Neuron (in vitro differentiated cells): ENCODE measurements at regions not wholly inside any gene's neighbourhood (a gene's known extent, or its start where the extent isn't known, plus 50 kb on each side); places are given as distances from the start of the nearest gene placed in this dataset.
A peak's percentile ranks its signal among the peaks of the same experiment; 100 is the strongest.

ENCODE experiments used
- H2AFZ ChIP-seq: one replicate; pipeline ENCODE4 v1.6.1; 2013; ENCODE audit warnings: low read depth, mild to moderate bottlenecking, inconsistent platforms, low read length, moderate library complexity
- H3K27me3 ChIP-seq: one replicate; pipeline ENCODE4 v1.6.1; 2013; ENCODE audit warnings: low read length; ENCODE audit not compliant: insufficient read depth
- H3K36me3 ChIP-seq: one replicate; pipeline ENCODE4 v1.6.1; 2013; ENCODE audit warnings: low read length; ENCODE audit not compliant: insufficient read depth
- H3K4me1 ChIP-seq: one replicate; pipeline ENCODE4 v1.6.1; 2013; ENCODE audit warnings: low read length; ENCODE audit not compliant: insufficient read depth
- H3K4me3 ChIP-seq: 2 replicates; pipeline ENCODE4 v1.5.1; 2013; ENCODE audit warnings: mild to moderate bottlenecking, low read length, moderate library complexity
- H3K9me3 ChIP-seq: one replicate; pipeline ENCODE4 v1.6.1; 2013; ENCODE audit warnings: low read length

DNA sequence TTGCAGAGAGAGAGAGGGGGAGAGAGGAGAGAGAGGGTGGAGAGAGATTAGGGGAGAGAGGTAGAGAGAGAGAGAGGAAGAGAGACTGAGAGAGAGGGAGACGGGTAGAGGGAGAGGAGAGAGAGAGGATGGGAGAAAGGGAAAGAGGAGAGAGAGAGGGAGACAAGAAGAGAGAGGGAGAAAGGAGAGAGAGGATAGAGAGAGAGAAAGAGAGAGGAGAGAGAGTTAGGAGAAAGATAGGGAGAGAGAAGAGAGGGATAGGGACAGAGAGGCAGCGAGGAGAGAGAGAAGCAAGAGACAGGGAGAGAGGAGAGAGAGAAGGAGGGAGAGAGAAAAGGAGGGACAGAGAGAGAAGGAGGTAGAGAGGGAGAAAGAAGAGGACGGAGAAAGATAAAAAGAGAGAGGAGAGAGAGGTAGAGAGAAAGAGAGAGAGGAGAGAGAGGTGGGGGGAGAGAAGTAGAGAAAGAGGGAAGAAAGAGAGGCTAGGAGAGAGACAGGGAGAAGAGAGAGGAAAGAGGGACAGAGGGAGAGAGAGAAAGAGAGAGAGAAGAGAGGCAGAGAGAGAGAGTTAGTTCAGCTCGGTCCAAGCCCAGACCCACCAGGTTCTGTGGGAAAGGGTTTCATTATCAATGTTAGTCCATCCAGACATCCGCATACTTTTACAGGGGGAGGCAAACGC lies 399.3 kb downstream of the ZSWIM6 start:
- H3K36me3 ChIP-seq: no peaks in the 10 kb centered on the region
- peak overlapping the region; percentile 47 for H3K4me3 ChIP-seq
- H3K27me3 ChIP-seq: no peaks in the 10 kb centered on the region
- H3K4me1 ChIP-seq: peaks cover 66% of the 10 kb centered on the region
- peak overlapping the region; percentile 20 for H2AFZ ChIP-seq
- no peaks in the 10 kb centered on the region for H3K9me3 ChIP-seq

DNA sequence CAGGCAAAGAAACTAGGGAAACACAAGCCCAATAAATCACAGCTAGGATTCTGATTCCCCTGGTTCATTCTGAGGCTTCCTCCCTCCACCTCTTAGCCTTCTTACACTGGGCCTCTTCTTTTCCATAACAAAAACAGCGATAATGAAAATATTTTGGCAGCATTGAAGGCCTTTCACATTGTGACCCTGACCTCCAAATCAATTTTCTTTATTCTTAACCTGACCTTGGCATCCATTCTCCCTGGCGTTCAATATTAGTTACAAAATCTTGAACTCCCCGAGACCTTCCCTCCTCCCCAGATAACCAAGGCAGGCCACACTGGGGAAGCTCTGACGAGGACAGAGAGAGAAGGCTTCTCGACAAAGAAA lies 399.9 kb downstream of the ZSWIM6 start:
- peak overlapping the region; percentile 20 for H2AFZ ChIP-seq
- H3K27me3 ChIP-seq: no peaks in the 10 kb centered on the region
- peaks cover 70% of the 10 kb centered on the region for H3K4me1 ChIP-seq
- H3K4me3 ChIP-seq: peak overlapping the region; percentile 47
- no peaks in the 10 kb centered on the region for H3K9me3 ChIP-seq
- H3K36me3 ChIP-seq: no peaks in the 10 kb centered on the region

GRCh38 chr5:61732369-61732768 lies 400.3 kb downstream of the ZSWIM6 start:
- peaks cover 74% of the 10 kb centered on the region for H3K4me1 ChIP-seq

DNA sequence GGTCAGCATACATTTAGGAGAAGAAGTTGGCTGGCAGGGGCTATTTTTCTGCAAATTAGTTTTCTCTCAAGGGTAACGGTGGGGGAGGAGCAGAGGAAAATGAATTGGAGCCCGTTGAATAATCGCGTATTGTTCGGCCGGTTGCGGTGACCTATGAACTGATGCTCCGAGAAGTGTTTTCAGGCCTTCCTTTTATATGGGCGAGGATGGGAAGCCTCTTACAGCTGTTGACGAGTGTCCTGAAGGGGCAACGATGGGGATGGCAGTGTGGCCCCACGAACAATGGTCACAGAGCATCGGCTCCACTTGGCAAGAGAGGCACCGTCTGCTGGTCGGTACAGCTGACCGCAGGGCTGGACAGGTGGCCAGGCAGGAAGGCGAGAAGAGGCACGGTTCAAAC lies 400.7 kb downstream of the ZSWIM6 start:
- H3K9me3 ChIP-seq: no peaks in the 10 kb centered on the region
- H3K36me3 ChIP-seq: no peaks in the 10 kb centered on the region
- H3K4me1 ChIP-seq: peaks cover 78% of the 10 kb centered on the region
- peak overlapping the region; percentile 20 for H2AFZ ChIP-seq
- H3K27me3 ChIP-seq: no peaks in the 10 kb centered on the region
- H3K4me3 ChIP-seq: peak overlapping the region; percentile 47

More at GRCh38 chr5:61732369-61732768, 400.3 kb downstream of the ZSWIM6 start:
- Histone ChIP-seq H3K4me3 (peak overlapping the region; percentile 47), H2AFZ (peak overlapping the region; percentile 20), H3K36me3 (no peaks in the 10 kb centered on the region), H3K9me3 (no peaks in the 10 kb centered on the region), H3K27me3 (no peaks in the 10 kb centered on the region)

GRCh38 chr5:61734001-61734400 lies 401.9 kb downstream of the ZSWIM6 start:
- Histone ChIP-seq H3K4me1 (peaks cover 84% of the 10 kb centered on the region), H3K36me3 (no peaks in the 10 kb centered on the region), H2AFZ (no peak overlapping the region), H3K4me3 (no peak overlapping the region), H3K27me3 (no peaks in the 10 kb centered on the region), H3K9me3 (no peaks in the 10 kb centered on the region)

DNA sequence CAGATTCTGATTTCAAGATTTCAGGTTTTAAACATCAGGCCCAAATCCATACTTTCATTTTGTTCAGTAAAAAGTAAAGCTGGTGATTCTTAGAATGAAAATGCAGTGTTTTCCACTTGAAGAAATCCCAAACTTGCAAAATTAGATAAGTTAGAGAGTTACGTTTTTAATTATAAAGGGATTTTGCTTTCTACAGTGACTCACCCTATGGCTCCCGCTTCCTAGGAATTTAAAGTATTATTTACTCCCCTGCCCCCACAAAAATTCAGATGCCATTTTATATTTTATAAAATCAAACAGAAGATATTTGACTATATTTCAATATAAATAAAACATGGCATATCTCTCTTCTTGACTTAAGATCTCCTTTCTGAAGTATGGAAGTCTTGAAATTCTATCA lies 402.9 kb downstream of the ZSWIM6 start:
- no peak overlapping the region for H2AFZ ChIP-seq
- H3K4me1 ChIP-seq: peaks cover 90% of the 10 kb centered on the region
- H3K27me3 ChIP-seq: no peaks in the 10 kb centered on the region
- no peak overlapping the region for H3K4me3 ChIP-seq
- no peaks in the 10 kb centered on the region for H3K9me3 ChIP-seq
- H3K36me3 ChIP-seq: no peaks in the 10 kb centered on the region

DNA sequence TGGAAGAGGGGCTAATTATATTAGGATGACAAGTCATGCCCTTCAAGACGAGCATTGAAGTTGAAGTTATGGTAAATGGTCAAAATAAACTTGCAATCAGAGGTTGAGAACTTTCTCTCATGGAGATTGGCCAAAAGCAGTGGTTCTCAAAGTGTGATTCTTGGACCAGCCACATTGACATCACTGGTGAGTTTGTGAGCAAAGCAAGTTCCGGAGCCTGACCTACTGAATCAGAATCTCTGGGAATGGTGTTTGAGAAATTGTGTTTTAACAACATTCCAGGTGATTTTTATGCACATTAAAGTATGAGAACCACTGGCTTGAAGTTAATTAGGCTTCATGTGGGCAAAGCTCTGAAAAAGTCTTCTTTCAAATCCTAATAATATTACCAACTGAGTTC lies 403.5 kb downstream of the ZSWIM6 start:
- H3K4me1 ChIP-seq: peaks cover 85% of the 10 kb centered on the region

DNA sequence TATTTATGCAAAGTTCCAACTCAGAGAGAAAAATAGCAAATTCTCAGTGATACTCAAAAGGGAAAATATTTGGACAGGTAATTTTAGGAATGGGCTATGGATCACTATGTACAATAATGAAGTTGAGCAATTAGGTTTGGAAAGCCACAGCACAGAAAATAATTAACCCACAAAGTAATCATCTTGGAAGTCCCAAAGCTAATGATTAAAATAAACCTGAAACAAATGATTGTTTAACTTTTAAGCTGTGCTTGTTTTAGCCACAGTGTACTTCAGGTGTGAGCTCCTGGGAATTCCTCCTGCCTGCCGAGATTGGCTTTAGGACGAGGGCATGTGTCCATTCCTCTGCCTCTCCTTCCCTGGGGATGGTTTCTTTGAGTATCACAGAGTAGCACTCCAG lies 403.9 kb downstream of the ZSWIM6 start:
- Histone ChIP-seq H3K27me3 (no peaks in the 10 kb centered on the region), H2AFZ (peak overlapping the region; percentile 14), H3K36me3 (no peaks in the 10 kb centered on the region), H3K4me3 (peak overlapping the region; percentile 16), H3K4me1 (peaks cover 81% of the 10 kb centered on the region), H3K9me3 (no peaks in the 10 kb centered on the region)

More for the DNA sequence above, 403.5 kb downstream of the ZSWIM6 start:
- H3K27me3 ChIP-seq: no peaks in the 10 kb centered on the region
- H3K4me3 ChIP-seq: no peak overlapping the region
- no peaks in the 10 kb centered on the region for H3K9me3 ChIP-seq
- no peaks in the 10 kb centered on the region for H3K36me3 ChIP-seq
- no peak overlapping the region for H2AFZ ChIP-seq

DNA sequence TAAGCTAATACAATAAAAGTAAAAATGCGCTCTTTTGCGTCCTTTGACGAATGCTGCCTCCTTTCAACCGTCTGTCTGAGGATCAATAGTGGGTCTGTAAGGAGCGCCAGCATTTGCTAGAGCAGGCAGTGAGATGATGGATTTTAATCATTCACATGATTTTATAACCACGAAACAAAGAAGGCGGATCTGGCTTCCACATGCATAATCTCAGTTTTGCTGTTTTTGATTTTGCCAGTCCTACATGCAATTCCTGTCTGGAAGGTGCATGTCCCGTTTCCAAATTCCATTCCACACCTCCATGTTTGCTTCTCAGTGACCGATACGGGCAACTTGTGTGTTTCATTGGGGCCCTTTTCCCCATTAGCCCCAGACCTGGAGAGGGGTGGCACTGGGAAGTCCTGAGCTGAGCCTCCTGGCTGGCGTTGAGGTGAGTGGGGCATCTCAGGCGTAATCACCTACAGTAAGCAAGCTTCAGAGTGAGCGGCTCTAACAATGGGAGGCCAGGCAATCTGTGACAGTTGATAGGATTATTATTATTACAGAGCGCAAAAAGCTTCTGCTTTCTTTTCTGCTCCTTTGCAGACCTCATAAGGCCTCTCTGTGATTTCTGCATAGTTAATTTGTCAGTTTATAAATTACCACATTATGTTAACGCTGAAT lies 405.4 kb downstream of the ZSWIM6 start:
- H3K4me1 ChIP-seq: peaks cover 66% of the 10 kb centered on the region
- H3K27me3 ChIP-seq: no peaks in the 10 kb centered on the region
- H3K4me3 ChIP-seq: no peak overlapping the region
- H3K36me3 ChIP-seq: no peaks in the 10 kb centered on the region
- H3K9me3 ChIP-seq: no peaks in the 10 kb centered on the region
- no peak overlapping the region for H2AFZ ChIP-seq

GRCh38 chr5:61737964-61738340 lies 405.9 kb downstream of the ZSWIM6 start:
- H3K27me3 ChIP-seq: no peaks in the 10 kb centered on the region
- peaks cover 64% of the 10 kb centered on the region for H3K4me1 ChIP-seq
- no peak overlapping the region for H2AFZ ChIP-seq
- no peaks in the 10 kb centered on the region for H3K36me3 ChIP-seq
- H3K4me3 ChIP-seq: no peak overlapping the region
- no peaks in the 10 kb centered on the region for H3K9me3 ChIP-seq

GRCh38 chr5:61738446-61738845 lies 406.4 kb downstream of the ZSWIM6 start:
- Histone ChIP-seq H2AFZ (no peak overlapping the region), H3K4me1 (peaks cover 59% of the 10 kb centered on the region), H3K27me3 (no peaks in the 10 kb centered on the region), H3K36me3 (no peaks in the 10 kb centered on the region), H3K9me3 (no peaks in the 10 kb centered on the region), H3K4me3 (no peak overlapping the region)

DNA sequence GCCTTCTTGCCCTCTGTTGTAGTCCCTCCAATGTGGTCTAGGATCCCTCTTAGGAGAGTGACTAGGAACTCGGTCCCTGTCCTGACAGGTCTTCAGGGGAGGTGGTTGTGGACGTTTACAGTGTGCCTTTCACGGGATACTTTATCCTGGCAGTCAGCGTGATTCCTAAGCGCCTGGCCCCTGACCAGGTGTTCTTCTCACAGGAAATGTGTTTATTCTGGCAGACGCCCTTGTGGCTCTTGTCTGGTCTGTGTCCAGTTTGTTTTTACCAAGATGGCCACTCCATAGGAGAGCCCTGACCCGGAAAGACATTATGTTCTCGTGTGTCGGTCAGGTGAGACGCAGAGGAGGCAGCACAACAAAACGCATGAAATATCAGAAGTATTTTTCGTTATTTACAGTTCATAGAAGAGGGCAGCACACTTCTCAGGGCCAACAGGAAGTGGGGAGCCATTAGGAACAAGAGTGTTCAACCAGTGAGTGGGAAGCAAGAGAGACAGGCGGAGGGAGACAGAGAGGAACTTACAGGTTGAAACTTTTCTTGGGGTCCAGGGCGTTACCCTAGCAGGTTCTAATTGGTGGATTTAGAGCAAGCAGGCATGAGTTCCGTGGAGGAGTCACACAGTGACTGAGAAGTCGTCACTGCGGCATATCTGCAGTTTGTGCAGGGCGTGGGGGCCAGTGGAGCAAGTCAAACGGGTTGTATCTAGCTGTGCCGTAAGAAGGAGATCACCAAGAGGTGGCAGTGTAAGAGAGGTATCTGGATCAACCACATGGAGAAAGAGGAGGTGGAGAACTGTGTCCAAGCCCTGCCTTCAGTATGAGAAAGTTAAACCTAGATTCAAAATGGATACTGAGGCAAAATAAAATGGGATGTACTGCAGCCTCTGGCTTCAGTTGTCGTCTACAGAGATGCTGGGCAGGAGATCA lies 412.9 kb downstream of the ZSWIM6 start:
- no peaks in the 10 kb centered on the region for H3K27me3 ChIP-seq
- H3K36me3 ChIP-seq: no peaks in the 10 kb centered on the region
- no peak overlapping the region for H3K4me3 ChIP-seq
- peaks cover 14% of the 10 kb centered on the region for H3K4me1 ChIP-seq
- H2AFZ ChIP-seq: no peak overlapping the region
- peaks cover 2% of the 10 kb centered on the region for H3K9me3 ChIP-seq
